GM18868 (cell line): ENCODE measurements at regions not wholly inside any gene's neighbourhood (a gene's known extent, or its start where the extent isn't known, plus 50 kb on each side); places are given as distances from the start of the nearest gene placed in this dataset.

Experiments used
- ATAC-seq: cut with Tn5 transposase; IDR thresholded peaks from one replicate; pipeline ENCODE4 v1.9.1; 2021; ENCODE audit warnings: mild to moderate bottlenecking, moderate library complexity; ENCODE audit not compliant: unreplicated experiment

DNA sequence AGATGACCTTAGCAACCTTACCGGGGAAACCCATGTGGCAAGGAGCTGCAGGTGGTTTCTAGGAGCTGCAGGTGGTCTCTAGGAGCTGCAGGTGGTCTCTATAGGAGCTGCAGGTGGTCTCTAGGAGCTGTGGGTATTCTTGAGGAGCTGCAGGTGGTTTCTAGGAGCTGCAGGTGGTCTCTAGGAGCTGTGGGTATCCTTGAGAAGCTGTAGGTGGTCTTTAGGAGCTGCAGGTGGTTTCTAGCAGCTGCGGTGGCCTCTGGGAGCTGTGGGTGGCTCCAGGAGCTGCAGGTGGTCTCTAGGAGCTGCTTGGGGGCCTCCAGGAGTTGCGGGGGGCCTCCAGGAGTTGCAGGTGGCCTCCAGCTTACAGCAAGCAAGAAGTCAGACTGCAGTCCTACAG, 997.5 kb downstream of the TBC1D22A start:
- ATAC-seq, result no peak

DNA sequence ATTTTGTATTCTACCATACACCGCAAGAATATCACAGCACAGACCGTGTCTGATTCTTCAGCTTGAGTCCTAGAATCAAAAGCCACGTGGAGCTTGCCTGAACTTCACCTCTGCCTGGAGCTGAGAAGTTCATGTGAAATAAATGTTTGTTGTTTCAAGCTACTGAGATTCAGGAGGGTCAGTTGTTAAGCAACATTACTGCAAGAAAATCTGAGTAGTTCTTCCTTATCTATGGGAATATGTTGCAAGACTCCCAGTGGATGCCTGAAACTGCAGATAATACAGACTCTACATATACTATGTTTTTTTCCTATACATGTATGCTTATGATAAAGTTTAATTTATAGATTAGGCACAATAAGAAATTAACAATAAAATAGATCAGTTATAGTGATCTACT, 995.3 kb downstream of the TBC1D22A start:
- ATAC-seq, result no peak

DNA sequence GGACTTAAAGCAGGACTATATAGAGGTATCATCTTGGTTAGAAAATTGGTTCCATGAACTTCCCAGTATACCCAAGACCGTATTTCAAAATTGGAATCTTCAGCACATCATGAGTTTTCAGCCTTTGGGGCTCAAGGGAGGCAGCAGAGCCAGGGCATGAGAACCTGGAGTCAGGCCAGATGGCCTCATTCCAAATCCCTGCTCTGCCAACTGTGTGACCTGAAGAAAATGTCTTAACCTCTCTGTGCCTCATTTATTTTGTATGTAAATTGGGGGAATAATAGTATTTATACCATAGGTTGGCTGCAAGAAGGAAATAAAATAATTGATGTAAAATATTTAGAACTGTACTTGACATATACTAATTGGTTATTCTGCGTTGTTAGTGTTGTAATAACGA, 987.6 kb downstream of the TBC1D22A start:
- no peak for ATAC-seq

DNA sequence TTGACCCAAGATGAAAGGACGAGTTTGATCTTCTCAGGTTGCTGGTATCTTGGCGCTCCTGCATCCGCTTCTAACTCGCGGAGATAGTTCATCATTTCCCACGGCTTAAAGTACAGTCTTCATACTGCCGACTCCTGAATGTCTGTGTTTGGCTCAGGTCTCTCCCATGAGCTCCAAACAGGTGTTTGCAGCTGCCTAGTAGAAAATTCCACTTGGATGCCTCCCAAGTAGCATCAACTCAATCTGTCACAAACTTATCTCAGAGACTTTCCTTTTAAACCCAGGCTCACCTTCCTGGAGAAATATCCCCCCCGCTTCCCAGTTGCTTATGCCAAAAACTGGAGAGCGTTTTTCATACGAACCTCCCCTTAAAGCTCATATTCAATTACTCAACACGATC, 986.5 kb downstream of the TBC1D22A start:
- ATAC-seq, result no peak

DNA sequence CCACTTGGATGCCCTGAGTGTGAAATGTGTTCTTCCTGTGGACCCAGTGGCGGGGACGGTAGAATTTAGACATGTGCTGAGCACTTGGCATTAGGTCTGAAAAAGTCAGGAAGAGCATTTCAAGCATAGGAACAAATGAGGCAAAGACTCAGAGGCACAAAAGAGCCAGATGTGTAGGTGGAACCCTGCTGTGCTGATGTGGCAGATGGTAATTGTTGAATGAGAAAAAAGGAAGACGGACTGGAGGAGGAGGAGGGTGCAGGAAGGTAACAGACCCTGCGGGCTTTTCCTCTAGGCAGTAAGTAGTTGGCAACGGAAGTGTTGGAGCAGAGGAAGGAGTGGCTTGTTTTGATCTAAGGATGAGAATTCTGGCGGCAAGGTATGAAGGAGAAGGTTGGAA, 985.8 kb downstream of the TBC1D22A start:
- ATAC-seq, result no peak

DNA sequence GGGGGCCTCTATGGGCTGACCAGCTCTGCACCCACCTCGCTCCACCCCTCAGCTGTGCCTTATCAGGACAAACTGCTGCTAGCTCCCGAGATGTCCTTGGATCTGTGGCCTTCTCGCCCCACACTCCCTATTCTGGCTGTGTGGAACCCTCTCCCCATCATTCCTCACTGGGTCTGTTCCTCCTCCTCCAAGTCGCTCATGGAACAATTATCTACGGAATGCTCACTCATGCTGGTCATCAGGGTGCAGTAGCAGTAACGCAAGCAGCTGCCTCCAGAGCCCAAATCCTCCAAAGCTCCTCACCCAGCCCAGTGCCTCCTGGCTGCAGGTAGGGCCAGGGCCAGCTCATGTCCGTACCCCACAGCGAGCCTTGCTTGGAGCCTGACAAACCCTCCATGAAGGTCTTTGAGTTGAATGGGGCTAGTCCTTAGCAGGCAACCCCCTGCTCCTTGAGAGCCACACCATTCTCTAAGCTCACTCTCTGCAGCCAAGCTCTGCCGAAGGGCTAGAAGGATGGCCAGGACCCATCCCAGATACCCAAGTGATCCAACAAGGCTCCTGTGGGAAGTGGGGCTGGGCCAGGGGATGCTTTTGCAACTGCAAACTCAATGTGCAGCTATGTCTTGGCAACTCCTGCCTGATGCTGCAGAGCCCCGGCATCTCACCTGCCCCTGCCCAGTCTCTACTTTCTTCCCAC, 977.8 kb downstream of the TBC1D22A start:
- ATAC-seq, result no peak

DNA sequence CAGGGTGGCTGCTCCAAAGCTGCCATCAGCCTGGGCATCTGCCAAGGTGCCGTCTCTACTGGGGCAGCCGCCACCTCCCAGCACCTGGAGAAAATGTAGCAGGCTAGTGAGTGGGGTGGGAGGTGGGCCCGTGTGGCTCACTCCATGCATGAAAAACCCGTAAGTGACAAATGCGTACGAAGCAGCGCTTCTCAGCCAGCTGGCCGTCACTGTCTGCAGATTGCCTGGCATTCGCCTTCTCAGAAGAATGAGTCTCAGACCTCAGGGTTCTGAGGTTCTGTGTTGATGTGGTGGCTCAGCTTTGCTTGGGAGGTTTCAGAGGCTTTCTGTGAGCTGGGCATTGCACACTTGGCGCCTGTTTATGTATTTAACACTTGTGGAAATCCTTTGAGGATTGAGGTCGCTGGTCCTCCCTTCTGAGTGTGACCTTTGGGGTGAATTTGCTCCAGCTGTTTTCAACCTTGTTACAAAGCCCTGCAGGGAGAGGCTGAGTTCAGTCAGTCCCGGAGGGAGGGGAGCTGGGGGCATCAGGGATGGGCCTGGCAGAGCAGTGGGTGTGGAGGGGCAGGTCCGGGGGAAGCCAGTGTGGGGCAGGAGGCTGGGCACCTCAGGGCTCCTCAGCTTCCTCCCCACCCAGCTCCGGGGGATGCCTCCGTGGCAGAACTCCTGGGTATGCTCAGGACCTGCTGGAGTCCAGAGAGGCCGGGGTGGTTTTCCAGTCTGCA, 977.0 kb downstream of the TBC1D22A start:
- ATAC-seq, result no peak

DNA sequence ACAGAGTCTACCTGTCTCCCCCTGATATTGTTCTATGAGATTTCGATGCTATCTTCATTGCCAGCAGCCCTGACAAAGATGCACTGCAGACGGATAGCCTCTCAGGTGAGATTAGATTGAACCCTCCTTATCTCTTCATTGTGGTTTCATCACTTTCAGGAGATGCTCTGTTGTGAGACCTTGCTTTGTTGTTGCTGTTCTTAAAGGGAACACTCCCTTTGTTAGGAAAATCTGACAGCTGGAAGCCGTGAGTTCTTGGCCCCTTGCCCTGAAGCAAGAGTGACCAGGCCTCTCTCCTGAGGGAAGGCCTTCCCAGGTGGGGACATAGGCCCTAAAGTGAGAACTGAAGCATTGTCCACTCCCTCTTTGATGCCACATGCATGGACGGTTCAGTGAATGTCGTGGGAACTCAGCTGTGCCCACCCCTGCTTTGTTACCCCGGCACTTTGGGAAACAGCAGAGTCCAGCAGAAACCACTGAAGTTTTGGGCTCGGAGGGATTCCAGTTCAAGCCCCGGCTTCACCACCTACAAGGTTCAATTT, 976.1 kb downstream of the TBC1D22A start:
- no peak for ATAC-seq

DNA sequence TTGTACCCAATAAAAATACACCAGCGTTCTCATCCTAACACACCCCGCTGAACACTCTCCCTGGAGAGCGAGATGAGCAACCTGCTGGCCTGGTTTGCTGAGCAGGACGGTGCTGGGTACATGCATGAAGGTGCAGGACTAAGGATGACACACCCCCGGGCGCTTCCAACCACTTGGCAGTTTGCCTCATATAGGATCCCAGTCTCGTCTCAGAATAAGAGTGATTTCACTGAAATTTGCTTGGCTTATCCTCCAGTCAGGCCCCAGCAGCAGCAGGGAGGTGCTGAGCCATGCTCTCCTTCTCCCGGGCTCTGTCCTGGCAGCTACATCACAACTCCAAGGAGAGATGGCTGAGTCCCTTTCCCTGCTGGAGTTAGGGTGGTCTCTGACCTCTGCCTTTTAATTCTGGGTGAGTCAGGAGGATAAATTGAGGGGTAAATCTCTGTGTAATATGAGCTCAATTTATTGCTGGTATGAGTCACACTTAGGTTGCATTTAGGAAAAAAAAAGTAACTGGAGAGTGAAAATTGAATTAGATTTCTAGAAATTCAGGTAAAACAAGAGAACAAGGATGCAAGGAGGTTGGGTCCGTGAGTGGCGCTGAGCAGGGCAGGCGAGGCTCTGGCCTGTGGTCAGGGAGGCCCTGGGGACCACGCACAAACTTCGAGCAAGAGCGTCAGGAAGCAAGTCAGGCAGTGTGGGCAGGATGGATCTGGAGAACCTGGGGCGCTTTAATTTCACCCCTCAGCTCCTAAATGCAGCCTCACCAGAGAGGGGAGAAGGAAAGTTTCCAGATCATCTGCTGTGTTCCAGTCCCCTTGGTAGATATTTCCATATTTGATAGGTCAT, 974.0 kb downstream of the TBC1D22A start:
- ATAC-seq, result no peak

DNA sequence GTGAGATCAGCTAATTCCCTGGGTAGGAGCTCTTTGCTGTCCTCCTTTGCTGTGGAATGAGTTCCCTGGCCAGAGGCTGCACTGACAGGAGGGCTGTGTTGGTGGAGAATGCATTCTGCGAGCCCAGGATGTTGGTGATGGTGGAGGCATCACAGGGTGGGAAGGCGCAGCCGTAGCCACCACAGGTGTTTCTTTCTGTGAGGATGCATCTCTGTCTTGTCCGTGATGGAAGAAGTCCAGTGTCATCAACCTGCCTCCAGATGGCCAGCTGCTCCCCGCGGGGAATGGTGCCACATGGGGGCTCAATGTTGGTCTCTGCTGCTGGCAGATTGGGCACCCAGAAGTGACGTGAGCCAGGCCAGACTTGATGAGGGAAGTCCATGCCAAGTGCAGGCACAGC, 972.1 kb downstream of the TBC1D22A start:
- ATAC-seq, result no peak

DNA sequence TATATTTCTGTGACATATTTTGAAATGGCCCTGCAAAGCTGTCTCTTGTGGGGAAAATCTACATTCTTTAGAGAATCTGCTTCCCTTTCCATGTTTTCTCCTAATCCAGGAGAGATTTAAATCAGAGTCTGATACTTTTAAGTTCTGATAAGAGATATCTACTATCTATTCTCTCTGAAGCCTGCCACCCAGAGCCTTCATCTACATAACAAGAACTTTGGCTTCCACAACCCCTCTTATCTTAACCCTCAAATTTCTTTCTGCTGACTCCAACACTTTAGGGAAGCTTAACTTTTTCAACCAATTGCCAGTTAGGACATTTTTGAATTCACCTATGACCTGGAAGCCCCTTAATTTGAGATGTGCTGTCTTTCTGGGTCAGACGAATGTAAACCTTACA, 965.2 kb downstream of the TBC1D22A start:
- no peak for ATAC-seq

DNA sequence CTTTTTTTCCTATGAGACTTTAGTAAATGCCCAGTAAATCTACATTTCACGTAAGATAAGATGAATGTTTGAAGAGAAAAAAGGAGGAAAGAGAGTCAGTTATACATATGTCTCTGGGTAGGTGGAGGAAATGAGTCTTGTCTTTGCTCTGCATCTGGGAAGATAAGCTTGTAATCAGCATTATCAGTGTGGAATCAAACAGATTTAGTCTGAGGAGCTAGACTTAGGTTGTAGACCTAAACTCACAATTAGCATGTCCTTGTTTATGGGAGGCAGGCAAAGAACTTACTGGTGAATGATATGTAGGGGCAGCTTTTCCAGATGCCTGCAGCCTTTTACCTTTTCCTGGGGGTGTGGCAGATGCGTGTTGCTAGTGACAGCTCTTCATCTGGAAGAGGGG, 962.3 kb downstream of the TBC1D22A start:
- ATAC-seq, result no peak

DNA sequence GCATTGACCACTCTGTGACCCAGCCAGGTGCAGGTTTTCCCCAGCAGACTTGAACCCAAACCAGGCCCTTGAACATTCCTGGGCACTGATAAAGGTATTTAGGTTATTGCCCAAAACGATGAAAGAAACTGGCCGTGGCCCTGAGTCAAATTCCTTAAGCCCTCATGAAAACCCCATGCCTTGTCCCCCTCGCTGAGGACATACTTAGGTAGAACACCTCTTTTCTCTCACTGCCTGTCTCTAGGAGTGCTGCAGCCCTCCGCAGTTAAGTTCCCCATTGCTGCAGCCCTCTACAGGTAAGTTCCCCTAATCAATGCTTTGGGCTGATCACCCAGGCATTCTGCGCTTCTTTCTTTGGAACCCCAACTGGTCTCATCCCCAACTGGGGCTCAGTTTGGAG, 961.6 kb downstream of the TBC1D22A start:
- no peak for ATAC-seq

DNA sequence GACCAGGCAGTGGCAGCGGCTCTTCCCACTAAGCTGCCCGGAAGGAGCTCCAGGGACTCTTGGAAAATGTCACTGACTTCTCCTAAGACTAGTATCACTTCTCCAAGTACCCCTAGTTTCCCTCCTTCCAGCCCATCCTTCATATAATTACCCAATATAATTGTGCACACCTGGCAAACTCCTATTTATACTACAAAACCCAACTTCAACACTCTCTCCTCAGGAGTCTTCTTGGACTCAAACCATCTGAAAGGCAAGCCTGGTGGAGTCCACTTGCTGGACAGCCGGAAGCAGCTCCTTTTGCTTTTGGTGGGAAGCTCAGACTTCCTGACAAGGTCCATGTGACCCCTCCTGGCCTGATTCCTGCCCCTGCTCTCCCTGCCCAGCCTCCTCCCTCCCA, 955.9 kb downstream of the TBC1D22A start:
- no peak for ATAC-seq

DNA sequence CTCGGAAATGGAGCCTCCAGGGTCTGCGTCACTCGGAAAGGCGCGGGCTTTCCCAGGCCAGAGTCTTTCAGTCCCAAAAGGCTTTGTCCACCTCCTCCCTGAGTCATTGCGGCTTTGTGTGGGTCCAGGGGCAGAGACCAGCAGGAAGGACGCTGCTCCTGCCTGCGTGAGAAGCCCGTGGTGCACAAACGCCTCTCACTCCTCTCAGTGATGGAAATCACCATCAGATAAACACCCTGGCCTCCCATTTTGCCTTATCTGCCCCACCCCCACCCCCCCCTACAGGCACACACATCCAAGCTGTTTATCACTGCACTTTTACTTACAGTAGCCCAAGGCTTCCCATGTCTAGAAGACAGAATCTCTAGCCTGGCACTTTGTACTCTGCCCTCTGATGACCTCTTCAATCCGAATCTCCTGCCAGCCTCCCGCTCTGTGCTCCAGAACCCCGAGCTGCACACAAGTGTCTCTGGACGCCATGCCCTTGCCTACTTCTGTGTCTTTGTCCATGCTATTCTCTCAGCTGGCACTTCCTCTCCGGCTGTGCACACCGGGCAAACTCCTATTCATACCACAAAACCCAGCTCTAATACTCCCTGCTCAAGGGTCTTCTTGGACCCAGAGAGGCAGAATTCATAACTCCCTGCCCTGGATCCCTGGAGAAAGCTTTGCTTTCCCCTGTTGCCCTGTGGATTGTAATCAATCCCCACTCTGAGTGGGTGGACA, 954.6 kb downstream of the TBC1D22A start:
- ATAC-seq, result no peak

DNA sequence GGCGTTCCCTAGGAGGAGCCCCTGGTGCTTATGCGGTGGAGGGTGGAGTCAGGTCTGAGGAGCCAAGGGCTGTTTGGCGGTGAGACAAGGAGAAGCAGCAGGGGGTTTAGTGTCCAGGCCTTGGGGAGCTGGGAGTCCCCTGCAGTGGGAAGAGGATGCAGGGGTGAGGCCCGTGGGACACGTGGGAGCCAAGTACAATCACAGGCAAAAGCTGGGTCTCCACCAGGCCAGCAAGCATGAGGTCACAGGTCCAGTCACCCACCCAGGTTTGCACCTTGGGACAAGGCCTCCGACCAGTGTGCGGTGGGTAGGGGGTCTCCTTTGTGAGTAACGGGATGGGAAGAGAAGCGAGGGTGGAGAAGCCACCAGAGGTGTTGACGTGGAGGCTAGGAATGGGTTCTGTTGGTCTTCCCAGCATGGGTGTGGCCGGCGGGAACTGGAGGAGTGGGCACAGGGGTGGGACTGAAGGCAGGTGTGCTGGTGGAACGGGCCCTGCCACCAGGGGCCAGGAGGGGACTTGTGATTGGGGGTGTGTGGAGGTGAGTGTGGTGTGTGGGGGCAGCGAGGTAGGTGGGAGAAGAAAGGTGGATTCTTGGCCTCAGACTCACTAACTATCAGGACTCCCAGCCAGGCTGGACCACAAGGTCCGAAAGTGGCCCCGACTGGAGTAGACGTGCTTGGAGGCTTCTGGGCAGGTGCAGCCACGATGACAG, 953.6 kb downstream of the TBC1D22A start:
- no peak for ATAC-seq

DNA sequence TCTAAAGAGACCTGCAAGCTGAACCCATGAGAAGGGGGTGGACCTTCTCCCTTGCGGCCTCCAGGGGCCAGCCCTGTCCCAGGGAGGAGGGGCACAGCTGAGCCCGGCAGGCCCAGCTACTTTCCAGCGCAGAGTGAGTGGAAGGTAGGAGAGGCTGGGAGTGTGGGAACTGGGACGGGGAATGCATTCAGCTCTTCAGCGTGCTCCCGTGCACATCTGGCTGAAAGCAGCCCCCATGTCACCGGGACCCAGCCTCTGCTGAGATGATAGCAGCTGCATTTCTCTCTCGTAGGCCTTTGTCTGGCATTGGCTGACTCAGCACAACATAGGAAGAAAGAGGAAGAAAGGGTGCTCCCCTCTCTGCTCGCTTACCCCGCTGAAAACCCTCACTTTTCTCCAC, 951.5 kb downstream of the TBC1D22A start:
- no peak for ATAC-seq

DNA sequence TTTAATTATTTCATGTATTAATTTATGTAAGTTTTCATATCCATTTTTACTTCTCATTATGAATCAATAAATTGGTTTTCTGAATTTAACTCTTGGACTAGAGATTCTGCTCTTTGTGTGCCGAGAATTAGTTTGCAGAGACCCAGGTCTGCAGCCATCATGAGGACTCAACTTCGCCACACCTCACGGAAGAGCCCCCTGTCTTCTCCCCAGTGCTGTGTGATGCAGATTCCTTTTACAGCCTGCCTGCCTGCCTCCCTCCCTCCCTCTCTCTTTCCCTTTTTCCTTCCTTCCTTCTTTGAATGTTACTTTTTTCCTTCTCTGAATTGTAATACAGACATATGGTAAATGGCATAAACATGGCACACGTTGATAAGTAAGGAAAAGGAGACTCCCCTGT, 947.7 kb downstream of the TBC1D22A start:
- ATAC-seq, result no peak

DNA sequence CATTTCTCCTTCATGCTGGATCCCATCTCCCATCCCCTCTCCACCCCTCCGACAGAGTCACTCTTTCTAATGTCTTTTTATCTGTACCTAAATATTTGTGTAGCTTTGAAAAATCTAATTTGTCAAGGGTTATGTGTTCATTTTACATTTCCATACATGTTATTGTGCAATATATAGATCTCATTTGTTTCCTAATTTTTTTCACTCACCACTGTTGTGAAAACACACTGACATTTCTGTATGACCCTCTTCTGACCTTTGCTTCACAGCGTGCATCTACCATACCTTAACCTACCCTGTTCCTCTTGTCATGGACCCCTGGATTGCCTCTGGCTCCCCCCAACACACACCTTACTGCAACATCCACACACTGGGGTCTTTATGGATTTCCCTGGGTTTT, 942.9 kb downstream of the TBC1D22A start:
- ATAC-seq, result no peak

DNA sequence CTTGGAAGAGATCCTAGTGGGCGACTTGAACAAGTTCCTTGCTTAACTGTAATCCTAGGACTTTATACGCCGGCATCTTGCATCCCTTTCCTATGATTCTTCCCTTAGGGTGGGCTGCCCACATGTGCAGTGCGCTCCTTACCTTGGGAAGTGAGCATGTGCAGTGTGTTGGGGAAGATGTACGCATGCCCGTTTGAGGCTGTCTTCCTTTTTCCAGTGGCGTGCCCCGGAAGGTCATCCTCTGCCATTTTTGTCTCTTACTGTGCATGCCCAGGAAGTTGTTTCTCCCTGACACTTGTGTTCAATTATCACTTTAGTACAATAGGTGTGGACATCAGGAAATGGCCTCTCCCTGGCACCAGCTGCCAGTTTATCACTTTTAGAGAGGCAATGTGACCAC, 936.5 kb downstream of the TBC1D22A start:
- ATAC-seq, result no peak
